ENCODE measurements at regions not wholly inside any gene's neighbourhood (a gene's known extent, or its start where the extent isn't known, plus 50 kb on each side); places are given as distances from the start of the nearest gene placed in this dataset.
"Not testable (repeated sequence)": the region's sequence is repeated elsewhere in the genome, so short reads cannot be mapped to it uniquely, and the experiment has no call there.

DNA sequence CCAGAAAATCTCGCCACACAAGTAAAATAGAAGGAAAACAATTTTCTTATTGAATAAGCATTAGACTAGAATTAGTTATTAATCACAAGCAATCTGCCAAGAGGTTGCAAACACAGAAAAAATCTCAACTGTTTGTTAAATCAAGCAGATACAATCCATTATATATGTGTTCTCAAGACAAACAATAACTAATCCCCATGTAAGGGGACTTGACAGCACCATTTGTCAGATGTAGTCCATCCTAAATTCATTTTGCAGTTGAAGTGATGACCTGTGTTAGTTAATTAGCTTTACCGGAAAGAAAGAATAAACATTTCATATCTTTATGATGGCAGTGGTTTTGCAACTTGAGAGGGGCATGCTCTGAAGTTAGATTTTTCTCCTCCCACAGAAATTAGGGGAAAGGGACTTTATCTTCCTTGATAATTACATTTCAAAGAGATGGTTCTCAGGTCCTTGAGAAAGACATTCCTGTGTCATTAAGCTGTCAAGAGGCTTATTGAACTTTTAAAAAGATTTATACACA is 1588.0 kb downstream of the GRIK2 start:
- no peak for DNase-seq

DNA sequence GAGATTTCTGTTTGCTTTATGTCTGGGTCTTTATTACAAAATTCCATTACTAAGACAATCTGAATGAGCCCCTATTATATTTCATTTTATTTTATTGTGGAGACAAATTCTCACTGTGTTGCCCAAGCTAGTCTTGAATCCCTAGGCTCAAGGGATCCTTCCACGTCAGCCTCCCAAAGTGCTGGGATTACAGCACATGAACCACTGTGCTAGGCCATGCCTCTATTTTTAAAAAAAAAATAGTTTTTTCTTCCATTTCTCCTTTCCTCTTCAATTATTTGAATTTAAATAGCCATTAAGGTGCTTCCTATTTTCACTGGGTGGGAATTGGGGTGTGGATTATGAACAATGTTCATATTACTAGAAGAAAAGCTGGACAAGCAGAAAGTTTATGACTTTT is 1587.4 kb downstream of the GRIK2 start:
- no peak for DNase-seq

- DNase-seq = no peak
Measured at GRCh38 chr6:102961902-102962301, 1568.4 kb downstream of the GRIK2 start.

- DNase-seq = no peak
Measured at GRCh38 chr6:102950967-102951366, 1557.5 kb downstream of the GRIK2 start.

GRCh38 chr6:102944475-102944874 is 1551.0 kb downstream of the GRIK2 start:
- DNase-seq = no peak

GRCh38 chr6:102942206-102942605 is 1548.7 kb downstream of the GRIK2 start:
- DNase-seq = no peak

DNA sequence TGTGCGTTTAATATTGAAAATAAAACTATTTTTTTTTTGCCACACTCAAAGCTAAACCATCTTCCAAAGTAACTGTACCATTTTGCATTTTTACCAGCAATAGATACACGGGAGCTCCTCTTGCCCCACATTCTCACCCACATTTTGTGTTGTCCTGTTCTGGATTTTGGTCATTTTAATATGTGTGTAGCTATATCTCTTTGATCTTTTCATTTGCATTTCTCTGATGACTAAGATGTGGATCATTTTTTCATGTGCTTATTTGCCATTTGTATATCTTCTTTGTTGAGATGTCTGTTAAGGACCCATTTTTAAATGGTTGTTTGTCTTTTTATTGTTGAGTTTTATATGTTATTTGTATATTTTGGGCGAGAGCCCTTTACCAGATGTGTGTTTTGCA is 1543.5 kb downstream of the GRIK2 start:
- no peak for DNase-seq

DNA sequence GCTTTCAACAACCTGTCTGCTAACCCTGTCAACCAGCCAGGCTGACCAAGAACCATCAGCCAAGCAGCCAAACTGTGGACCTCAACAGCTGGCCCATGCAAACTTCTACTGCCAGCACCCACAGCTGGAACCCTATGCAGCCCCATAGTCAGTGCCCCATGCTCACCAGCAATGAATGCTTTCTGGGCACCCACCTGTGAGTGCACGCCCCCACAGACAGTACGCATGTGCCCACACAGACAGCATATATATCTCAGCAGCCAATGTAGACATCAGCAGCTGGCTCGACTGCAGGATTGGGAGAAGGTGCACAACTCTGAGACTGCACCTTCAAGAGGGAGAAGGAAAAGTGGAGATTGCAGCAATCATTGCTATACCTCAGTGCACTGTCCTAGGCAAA is 1534.6 kb downstream of the GRIK2 start:
- no peak for DNase-seq

DNA sequence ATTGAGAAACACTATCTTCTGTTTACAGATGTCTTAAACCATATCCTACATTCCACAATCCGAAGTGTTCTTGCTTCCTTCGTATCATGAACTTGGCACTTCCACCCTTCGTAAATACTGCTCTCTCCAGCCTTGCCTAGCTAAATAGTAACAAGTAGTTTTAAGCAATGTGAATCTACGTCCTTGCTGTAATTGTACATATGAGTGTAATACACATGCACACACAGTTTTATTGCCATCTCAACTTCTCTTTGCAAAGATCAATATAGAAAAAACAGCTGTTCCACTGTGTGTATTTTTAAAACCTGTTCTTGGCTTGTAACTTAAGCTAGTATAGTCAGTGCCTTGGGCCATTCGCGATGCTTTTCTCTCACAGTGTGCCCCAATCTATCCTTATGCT is 1524.7 kb downstream of the GRIK2 start:
- no peak for DNase-seq

DNA sequence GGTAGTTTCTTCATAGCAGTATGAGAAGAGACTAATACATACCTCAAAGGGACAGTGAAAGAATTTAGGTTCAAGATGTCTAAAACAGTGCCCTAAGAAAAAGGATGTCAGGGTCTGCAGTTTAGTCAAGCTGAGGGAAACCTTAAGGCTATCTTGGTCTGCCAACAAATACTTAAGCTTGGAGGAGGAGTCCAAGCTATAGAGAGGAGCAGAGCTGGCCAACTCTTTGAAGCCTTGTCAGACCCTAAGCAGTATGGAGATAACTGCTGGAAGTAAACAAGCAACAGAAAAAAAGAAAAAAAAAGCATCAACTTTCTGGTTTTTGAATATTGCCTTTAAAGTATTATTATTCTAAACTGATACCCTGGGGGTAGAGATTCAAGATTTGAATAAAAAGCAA is 1518.1 kb downstream of the GRIK2 start:
- DNase-seq = no peak

DNA sequence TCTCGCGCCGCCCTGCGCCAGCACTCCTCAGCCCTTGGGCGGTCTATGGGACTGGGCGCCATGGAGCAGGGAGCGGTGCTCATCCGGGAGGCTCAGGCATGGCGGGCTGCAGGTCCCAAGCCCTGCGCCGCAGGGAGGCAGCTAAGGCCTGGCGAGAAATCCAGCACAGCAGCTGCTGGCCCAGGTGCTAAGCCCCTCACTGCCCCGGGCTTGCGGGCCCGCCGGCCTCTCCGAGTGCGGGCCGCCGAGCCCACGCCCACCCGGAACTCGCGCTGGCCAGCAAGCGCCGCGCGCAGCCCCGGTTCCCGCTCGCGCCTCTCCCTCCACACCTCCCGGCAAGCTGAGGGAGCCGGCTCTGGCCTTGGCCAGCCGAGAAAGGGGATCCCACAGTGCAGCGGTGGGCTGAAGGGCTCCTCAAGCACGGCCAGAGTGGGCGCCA is 1517.2 kb downstream of the GRIK2 start:
- not testable (repeated sequence) for DNase-seq

- no peak for DNase-seq
Measured at GRCh38 chr6:102907181-102907580, 1513.7 kb downstream of the GRIK2 start.

DNA sequence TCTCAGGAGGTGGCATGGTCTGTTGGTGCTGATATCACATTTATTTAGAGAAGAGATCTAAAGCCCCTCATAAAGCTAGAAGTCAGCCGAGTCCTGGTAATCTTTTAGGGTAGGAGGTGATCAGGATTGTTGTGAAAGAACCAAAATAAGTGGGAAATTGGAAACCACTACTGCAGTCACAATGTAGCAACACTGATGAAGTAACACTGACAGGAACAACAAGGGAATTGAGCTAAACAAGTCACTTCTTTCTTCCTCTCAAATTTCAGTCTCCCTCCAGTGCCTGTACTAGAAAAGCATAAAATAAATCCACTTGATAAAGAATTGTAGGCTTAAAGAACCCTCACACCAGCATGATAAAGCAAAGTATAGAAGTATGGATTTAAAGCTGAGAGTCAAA is 1509.0 kb downstream of the GRIK2 start:
- DNase-seq = no peak

DNA sequence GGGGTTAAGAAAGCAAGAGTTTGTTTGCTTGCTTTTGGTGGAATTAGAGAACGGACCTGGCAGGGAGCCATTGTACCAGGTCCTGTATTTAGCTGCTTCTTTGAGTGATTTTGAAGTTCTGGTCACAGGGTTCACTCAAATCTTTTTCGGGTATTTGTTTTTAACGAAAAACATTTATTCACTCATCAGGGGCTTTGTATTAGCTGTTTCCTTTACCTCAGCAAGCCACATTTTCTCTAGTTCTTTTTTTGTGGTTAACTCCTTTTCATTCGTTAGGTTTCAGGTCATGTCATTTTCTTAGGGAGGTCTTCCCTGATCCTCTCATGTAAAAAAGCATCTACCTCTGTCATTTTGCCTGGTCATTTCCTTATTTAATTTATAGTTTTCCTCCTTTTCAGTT is 1502.2 kb downstream of the GRIK2 start:
- no peak for DNase-seq

DNA sequence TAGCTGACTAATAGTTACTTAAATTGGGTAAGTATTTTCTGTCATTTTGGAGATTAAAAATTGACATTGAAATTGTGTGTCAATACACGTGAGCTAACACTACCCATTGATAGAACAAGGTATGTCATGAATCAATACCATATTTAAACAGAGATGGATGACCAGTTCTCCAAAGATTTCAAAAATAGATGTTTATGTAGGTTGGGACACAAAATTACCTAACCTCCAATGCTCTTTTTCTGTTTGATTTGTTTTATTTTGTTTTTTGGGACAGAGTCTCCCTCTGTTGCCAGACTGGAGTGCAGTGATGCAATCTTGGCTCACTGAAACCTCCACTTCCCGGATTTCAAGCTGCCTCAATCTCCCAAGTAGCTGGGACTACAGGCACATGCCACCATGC is 1491.7 kb downstream of the GRIK2 start:
- no peak for DNase-seq

GRCh38 chr6:102853249-102853955 is 1459.9 kb downstream of the GRIK2 start:
- no peak for DNase-seq

- no peak for DNase-seq
Measured at GRCh38 chr6:102848796-102849195, 1455.3 kb downstream of the GRIK2 start.

GRCh38 chr6:102848210-102848609 is 1454.7 kb downstream of the GRIK2 start:
- DNase-seq = no peak

GRCh38 chr6:102841060-102841459 is 1447.6 kb downstream of the GRIK2 start:
- no peak for DNase-seq

- no peak for DNase-seq
Measured at GRCh38 chr6:102832021-102832420, 1438.5 kb downstream of the GRIK2 start.

DNA sequence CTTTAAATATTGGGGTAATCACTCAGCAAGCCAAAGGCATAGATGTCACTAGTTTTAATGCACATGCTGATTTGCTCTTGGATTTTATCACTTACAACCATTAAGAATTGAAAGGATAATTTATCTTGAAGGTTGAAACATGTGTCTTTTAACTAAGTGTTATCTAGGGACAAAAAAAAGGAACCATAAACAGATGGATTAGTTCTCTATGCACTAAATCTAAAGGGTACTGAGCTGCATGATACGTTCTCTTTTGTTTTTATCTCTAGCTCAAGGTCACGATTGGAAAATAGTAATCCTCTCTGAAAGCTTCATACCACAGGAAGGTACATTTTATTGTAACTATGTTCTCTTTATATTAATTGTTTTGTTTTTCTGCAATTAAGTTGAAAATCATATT is 1426.6 kb downstream of the GRIK2 start:
- DNase-seq = no peak

- DNase-seq = no peak
Measured at GRCh38 chr6:102815207-102815606, 1421.7 kb downstream of the GRIK2 start.

DNA sequence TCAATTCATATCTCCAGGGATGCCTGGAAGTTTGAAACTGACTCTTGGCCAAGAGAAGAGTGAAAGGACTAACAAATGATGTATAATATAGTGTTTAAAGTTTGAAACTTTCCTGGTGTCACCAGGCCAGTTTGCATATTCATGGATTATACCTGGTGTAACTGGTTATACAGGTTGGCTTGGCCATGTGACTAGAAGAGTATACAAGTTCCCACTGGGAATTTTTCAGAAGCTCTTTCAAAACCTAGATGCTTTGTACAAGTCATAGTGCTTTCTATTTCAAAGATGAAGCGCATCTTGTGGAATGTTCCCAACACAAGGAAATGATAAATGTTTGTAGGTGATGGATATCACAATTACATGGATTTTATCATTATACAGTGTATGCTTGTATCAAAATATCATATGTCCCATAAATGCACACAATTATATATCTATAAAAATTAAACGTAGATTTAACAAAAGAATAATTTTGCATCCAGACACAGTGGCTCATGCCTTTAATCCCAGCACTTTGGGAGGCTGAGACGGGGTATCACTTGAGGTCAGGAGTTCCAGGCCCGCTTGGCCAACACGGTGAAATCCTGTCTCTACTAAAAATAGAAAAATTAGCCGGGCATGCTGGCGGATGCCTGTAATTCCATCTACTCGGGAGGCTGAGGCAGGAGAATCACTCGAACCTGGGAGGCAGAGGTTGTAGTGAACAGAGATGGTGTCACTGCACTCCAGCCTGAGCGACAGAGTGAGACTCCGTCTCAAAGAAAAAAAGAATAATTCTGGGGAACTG is 1420.2 kb downstream of the GRIK2 start:
- no peak for DNase-seq

DNA sequence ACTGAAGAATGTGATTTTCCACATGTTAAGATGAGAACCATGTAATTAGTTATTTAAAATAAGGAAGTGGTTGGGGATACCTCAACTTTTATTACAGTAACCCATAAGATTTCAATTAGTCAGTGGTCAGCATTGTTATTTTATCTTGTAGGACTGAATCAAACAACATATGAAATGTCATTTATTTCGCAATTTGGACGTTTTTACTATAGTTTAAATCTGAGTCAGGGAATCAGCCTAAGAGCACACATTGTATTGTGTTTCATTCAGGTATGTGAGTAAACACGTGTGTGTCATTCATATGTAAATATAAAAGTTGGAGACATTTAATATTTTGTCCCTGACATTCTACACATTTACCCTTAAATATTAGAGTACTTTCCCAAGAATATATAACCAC is 1418.7 kb downstream of the GRIK2 start:
- no peak for DNase-seq

All from CD4-positive, alpha-beta T cell treated with Interleukin-4 for 4 hours (primary cell).